Mesenteric fat pad (tissue), 1 donor: ENCODE measurements at regions not wholly inside any gene's neighbourhood (a gene's known extent, or its start where the extent isn't known, plus 50 kb on each side); places are given as distances from the start of the nearest gene placed in this dataset.

ENCODE experiments used
- DNase-seq: peaks from one replicate; pipeline ENCODE4 v3.0.0-alpha.2; 2020; ENCODE audit warnings: low spot score
- donor health status: DM: yes; HTN: yes; CAD: no.

GRCh38 chr14:26765768-26766520 is 168.1 kb upstream of the NOVA1 start:
- DNase-seq = no peak

GRCh38 chr14:26766726-26767125 is 168.9 kb upstream of the NOVA1 start:
- no peak for DNase-seq

- DNase-seq = no peak
Observed at GRCh38 chr14:26773906-26774593, 176.2 kb upstream of the NOVA1 start.

GRCh38 chr14:26775765-26776563 is 178.1 kb upstream of the NOVA1 start:
- DNase-seq = no peak

GRCh38 chr14:26791117-26791806 is 193.4 kb upstream of the NOVA1 start:
- DNase-seq = no peak

- DNase-seq = no peak
Observed at GRCh38 chr14:26794731-26795130, 196.9 kb upstream of the NOVA1 start.

- no peak for DNase-seq
Observed at GRCh38 chr14:26808407-26808806, 210.6 kb upstream of the NOVA1 start.

GRCh38 chr14:26810631-26811030 is 212.8 kb upstream of the NOVA1 start:
- no peak for DNase-seq

- no peak for DNase-seq
Observed at GRCh38 chr14:26811756-26812305, 214.0 kb upstream of the NOVA1 start.

GRCh38 chr14:26820138-26820537 is 222.3 kb upstream of the NOVA1 start:
- DNase-seq = no peak

GRCh38 chr14:26820572-26820971 is 222.7 kb upstream of the NOVA1 start:
- DNase-seq = no peak

GRCh38 chr14:26828741-26829140 is 230.9 kb upstream of the NOVA1 start:
- no peak for DNase-seq

GRCh38 chr14:26833621-26834176 is 235.9 kb upstream of the NOVA1 start:
- no peak for DNase-seq

- no peak for DNase-seq
Observed at GRCh38 chr14:26835979-26836570, 238.2 kb upstream of the NOVA1 start.

- DNase-seq = no peak
Observed at GRCh38 chr14:26839481-26839880, 241.6 kb upstream of the NOVA1 start.

GRCh38 chr14:26841326-26841725 is 243.5 kb upstream of the NOVA1 start:
- DNase-seq = no peak

GRCh38 chr14:26841920-26842741 is 244.3 kb upstream of the NOVA1 start:
- DNase-seq = no peak

- DNase-seq = no peak
Observed at GRCh38 chr14:26845151-26845818, 247.5 kb upstream of the NOVA1 start.

- no peak for DNase-seq
Observed at GRCh38 chr14:26846388-26846787, 248.6 kb upstream of the NOVA1 start.
